Ovary (tissue), 3 donors: ENCODE measurements at regions not wholly inside any gene's neighbourhood (a gene's known extent, or its start where the extent isn't known, plus 50 kb on each side); places are given as distances from the start of the nearest gene placed in this dataset.

ENCODE experiments used
- CTCF ChIP-seq, 3 donors: fragments of 450-650 bp in 2 of 3; fragments of 200-600 bp in 1 of 3; IDR thresholded peaks; one replicate each; pipeline versions ENCODE4 v1.5.1 to v1.8.0; 2016 to 2022; ENCODE audit warnings: antibody characterized with exemption in 3 of 3, mild to moderate bottlenecking in 1 of 3
- EP300 ChIP-seq: sonication (generic); formaldehyde crosslinking; IDR thresholded peaks from one replicate; pipeline ENCODE4 v1.6.1; 2017; ENCODE audit warnings: antibody characterized with exemption
- donor health status: DM: no; HTN: no; CAD: no.

GRCh38 chr2:16554060-16554583, 111.5 kb downstream of the CYRIA start:
- TF ChIP-seq EP300, result no peak
- TF ChIP-seq CTCF (IDR thresholded peaks at IDR 0.05), result no peak
